Mesenchymal stem cell (in vitro differentiated cells and primary cell): ENCODE measurements at regions not wholly inside any gene's neighbourhood (a gene's known extent, or its start where the extent isn't known, plus 50 kb on each side); places are given as distances from the start of the nearest gene placed in this dataset.
A peak's percentile ranks its signal among the peaks of the same experiment; 100 is the strongest.

ENCODE experiments used
- DNase-seq: peaks from one replicate; pipeline ENCODE4 v3.0.0-alpha.2; 2013
- H2AFZ ChIP-seq: one replicate; pipeline ENCODE4 v1.6.1; 2013; ENCODE audit warnings: low read depth, mild to moderate bottlenecking, control low read depth, inconsistent platforms, low read length, moderate library complexity
- H2AK5ac ChIP-seq: 2 replicates; pipeline ENCODE4 v1.6.1; 2013; ENCODE audit warnings: low read length, moderate library complexity, mild to moderate bottlenecking, inconsistent platforms; ENCODE audit not compliant: severe bottlenecking
- H2BK120ac ChIP-seq: one replicate; pipeline ENCODE4 v1.6.1; 2013; ENCODE audit warnings: low read depth, mild to moderate bottlenecking, inconsistent platforms, low read length, moderate library complexity
- H2BK12ac ChIP-seq, 2 experiments: one replicate each; pipeline ENCODE4 v1.6.1; 2013; ENCODE audit warnings: inconsistent platforms in 2 of 2, low read length in 2 of 2, mild to moderate bottlenecking in 2 of 2, moderate library complexity in 2 of 2, control low read depth in 1 of 2
- H2BK15ac ChIP-seq: one replicate; pipeline ENCODE4 v1.6.1; 2013; ENCODE audit warnings: mild to moderate bottlenecking, low read depth, inconsistent platforms; ENCODE audit not compliant: poor library complexity, severe bottlenecking
- H2BK5ac ChIP-seq: 2 replicates; pipeline ENCODE4 v1.6.1; 2013; ENCODE audit warnings: low read depth, mild to moderate bottlenecking, low read length, control low read depth, inconsistent platforms; ENCODE audit not compliant: poor library complexity, severe bottlenecking
- H3K14ac ChIP-seq, 2 experiments: one replicate each; pipeline ENCODE4 v1.6.1; 2013; ENCODE audit warnings: inconsistent platforms in 2 of 2, low read length in 2 of 2, control low read depth in 1 of 2, mild to moderate bottlenecking in 1 of 2, moderate library complexity in 1 of 2
- H3K18ac ChIP-seq, 2 experiments: one replicate each; pipeline ENCODE4 v1.6.1; 2013; ENCODE audit warnings: inconsistent platforms in 2 of 2, low read length in 2 of 2, control low read depth in 1 of 2, low read depth in 1 of 2, mild to moderate bottlenecking in 1 of 2
- H3K23ac ChIP-seq, 2 experiments: one replicate each; pipeline ENCODE4 v1.6.1; 2013; ENCODE audit warnings: inconsistent platforms in 2 of 2, low read length in 2 of 2, mild to moderate bottlenecking in 2 of 2, moderate library complexity in 2 of 2, control low read depth in 1 of 2
- H3K27ac ChIP-seq: 2 replicates; pipeline ENCODE4 v1.5.1; 2013; ENCODE audit warnings: mild to moderate bottlenecking, moderate library complexity, low read length, control low read depth, inconsistent platforms; ENCODE audit not compliant: poor library complexity, severe bottlenecking
- H3K27me3 ChIP-seq, 2 experiments: 2 replicates each; pipeline versions ENCODE4 v1.6.1 to v1.7.0; 2013; ENCODE audit warnings: low read length in 2 of 2, mild to moderate bottlenecking in 2 of 2, moderate library complexity in 2 of 2, control low read depth in 1 of 2, inconsistent platforms in 1 of 2; ENCODE audit not compliant: control insufficient read depth in 1 of 2, insufficient read depth in 1 of 2
- H3K36me3 ChIP-seq, 2 experiments: 2 replicates each; pipeline versions ENCODE4 v1.6.1 to v1.7.0; 2013; ENCODE audit warnings: low read length in 2 of 2, control low read depth in 1 of 2, inconsistent platforms in 1 of 2, low read depth in 1 of 2, mild to moderate bottlenecking in 1 of 2; ENCODE audit not compliant: insufficient read depth in 2 of 2, control insufficient read depth in 1 of 2
- H3K4ac ChIP-seq, 2 experiments: one replicate each; pipeline ENCODE4 v1.6.1; 2013; ENCODE audit warnings: inconsistent platforms in 2 of 2, low read length in 2 of 2, mild to moderate bottlenecking in 2 of 2, moderate library complexity in 2 of 2, control low read depth in 1 of 2, low read depth in 1 of 2
- H3K4me1 ChIP-seq: 2 replicates; pipeline ENCODE4 v1.6.1; 2013; ENCODE audit warnings: low read depth, low read length, control low read depth; ENCODE audit not compliant: control insufficient read depth, insufficient read depth
- H3K4me2 ChIP-seq: 2 replicates; pipeline ENCODE4 v1.6.1; 2013; ENCODE audit warnings: low read length, mild to moderate bottlenecking, inconsistent platforms; ENCODE audit not compliant: poor library complexity, severe bottlenecking
- H3K4me3 ChIP-seq, 2 experiments: 2 replicates each; pipeline versions ENCODE4 v1.5.1 to v1.7.0; 2013; ENCODE audit warnings: low read length in 2 of 2, mild to moderate bottlenecking in 2 of 2, control low read depth in 1 of 2, low read depth in 1 of 2; ENCODE audit not compliant: insufficient read depth in 1 of 2
- H3K79me1 ChIP-seq: replicated peaks from 2 replicates; pipeline ENCODE4 v1.6.1; 2013; ENCODE audit warnings: mild to moderate bottlenecking, control low read depth, low read length, inconsistent platforms; ENCODE audit not compliant: poor library complexity, severe bottlenecking
- H3K9ac ChIP-seq: 2 replicates; pipeline ENCODE4 v1.7.0; 2013; ENCODE audit warnings: mild to moderate bottlenecking, low read length, moderate library complexity
- H3K9me3 ChIP-seq: 2 replicates; pipeline ENCODE4 v1.7.0; 2013; ENCODE audit warnings: mild to moderate bottlenecking, low read length; ENCODE audit not compliant: control insufficient read depth
- H4K8ac ChIP-seq: one replicate; pipeline ENCODE4 v1.6.1; 2013; ENCODE audit warnings: inconsistent platforms, mild to moderate bottlenecking, low read length, moderate library complexity
- H4K91ac ChIP-seq: one replicate; pipeline ENCODE4 v1.6.1; 2013; ENCODE audit warnings: mild to moderate bottlenecking, low read length, inconsistent platforms
- WGBS: methylation state at CpG from one replicate; pipeline ENCODE4 v1.1.7; 2013; ENCODE audit warnings: mixed read lengths; 5-methylcytosine and 5-hydroxymethylcytosine counted together

DNA sequence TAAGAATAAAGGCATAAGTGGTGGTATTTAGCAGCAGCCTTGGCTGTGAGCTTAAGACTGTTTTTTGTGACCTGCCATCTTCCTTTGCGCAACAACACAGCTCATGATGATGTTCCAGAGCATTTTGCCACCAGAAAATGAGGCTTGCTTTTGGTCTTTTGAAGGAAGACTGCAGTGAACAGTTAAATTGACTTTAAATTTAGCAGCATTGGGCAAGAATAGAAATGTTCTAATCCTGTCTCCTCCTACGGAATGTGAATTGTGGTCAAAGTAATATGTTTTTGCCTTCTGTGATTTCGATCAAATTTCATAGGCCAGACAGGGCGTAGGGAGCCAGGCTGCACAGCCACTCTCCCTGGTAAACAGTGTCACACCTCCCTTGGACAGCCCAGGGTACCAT, 460.7 kb upstream of the RASGRP1 start:
- Histone ChIP-seq H3K23ac (no peak overlapping the region), H3K4ac (no peak overlapping the region), H2AK5ac (no peak overlapping the region), H2BK12ac (peak overlapping the region in 1 of 2 experiments; percentile 7), H3K79me1 (no peaks in the 10 kb centered on the region), H2BK5ac (no peak overlapping the region), H3K14ac (no peak overlapping the region), H3K9me3 (no peaks in the 10 kb centered on the region), H2AFZ (no peak overlapping the region), H3K4me3 (no peak overlapping the region), H4K8ac (no peak overlapping the region), H4K91ac (no peak overlapping the region), H3K4me2 (no peak overlapping the region), H3K4me1 (peaks cover 3% of the 10 kb centered on the region), H3K27ac (no peak overlapping the region), H3K9ac (no peak overlapping the region), H3K36me3 (no peaks in the 10 kb centered on the region), H2BK120ac (no peak overlapping the region), H2BK15ac (no peak overlapping the region), H3K18ac (no peak overlapping the region), H3K27me3 (peaks cover 0 to 3% of the 10 kb centered on the region in 2 experiments)
- WGBS: 91% methylated on average over 4 of the region's 4 CpGs
- DNase-seq: no peak

DNA sequence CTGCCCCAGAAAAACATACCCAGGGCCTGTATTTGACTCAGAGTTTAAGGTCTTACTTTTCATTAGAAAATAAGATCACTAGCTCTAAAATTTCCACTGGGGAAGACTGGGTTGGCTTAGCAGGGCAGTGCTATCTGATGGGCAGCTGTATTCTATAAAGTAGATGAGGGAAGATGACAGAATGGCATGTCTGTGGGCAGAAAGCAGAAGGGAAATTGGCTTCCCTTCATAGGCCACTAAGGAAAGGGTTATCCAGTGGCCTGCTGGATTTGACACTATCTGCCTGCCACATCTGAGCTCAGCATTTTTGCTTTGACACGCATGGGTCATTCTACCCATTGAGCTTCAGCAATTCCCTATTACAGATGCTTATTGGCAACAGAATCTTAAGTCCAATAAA, 461.3 kb upstream of the RASGRP1 start:
- H3K27me3 ChIP-seq: peaks cover 0 to 3% of the 10 kb centered on the region in 2 experiments

DNA sequence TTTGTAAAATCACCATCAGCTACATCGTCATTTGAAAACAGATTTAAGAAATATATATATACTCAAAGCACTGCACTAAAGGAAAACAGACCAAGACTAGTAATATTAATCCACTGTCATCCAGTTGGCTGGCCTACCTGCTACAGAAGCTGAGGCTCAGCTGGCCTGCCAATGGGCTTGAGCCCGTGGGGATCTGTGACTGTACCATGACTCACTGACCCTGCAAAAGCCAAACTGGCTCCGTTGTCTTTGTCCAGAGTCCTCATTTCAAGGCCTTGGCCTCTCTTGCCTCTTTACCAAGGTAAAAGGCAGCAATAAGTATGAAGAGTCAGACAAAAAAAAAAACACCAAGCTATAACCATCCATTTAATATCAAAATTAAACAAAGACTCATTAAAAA, 463.5 kb upstream of the RASGRP1 start:
- WGBS: 33% methylated on average over 3 of the region's 3 CpGs
- Histone ChIP-seq H3K4ac (no peak overlapping the region), H3K23ac (no peak overlapping the region), H4K8ac (no peak overlapping the region), H3K9ac (no peak overlapping the region), H2BK5ac (no peak overlapping the region), H2BK120ac (no peak overlapping the region), H3K79me1 (no peaks in the 10 kb centered on the region), H2AFZ (no peak overlapping the region), H2AK5ac (no peak overlapping the region), H2BK15ac (no peak overlapping the region), H2BK12ac (peak overlapping the region in 1 of 2 experiments; percentile 76), H3K14ac (no peak overlapping the region), H3K27ac (no peak overlapping the region), H3K27me3 (no peaks in the 10 kb centered on the region), H4K91ac (no peak overlapping the region), H3K9me3 (no peaks in the 10 kb centered on the region), H3K18ac (no peak overlapping the region), H3K4me3 (no peak overlapping the region), H3K4me1 (peaks cover 3% of the 10 kb centered on the region), H3K36me3 (no peaks in the 10 kb centered on the region), H3K4me2 (no peak overlapping the region)
- peak; percentile 26 for DNase-seq

More for the DNA sequence above, 461.3 kb upstream of the RASGRP1 start:
- Histone ChIP-seq H2BK120ac (no peak overlapping the region), H3K14ac (no peak overlapping the region), H3K18ac (no peak overlapping the region), H3K23ac (no peak overlapping the region), H3K4me2 (no peak overlapping the region), H3K27ac (no peak overlapping the region), H4K8ac (no peak overlapping the region), H3K9me3 (no peaks in the 10 kb centered on the region), H3K79me1 (no peaks in the 10 kb centered on the region), H3K36me3 (no peaks in the 10 kb centered on the region), H2BK15ac (no peak overlapping the region), H4K91ac (no peak overlapping the region), H2BK5ac (no peak overlapping the region), H2BK12ac (no peak overlapping the region), H2AK5ac (no peak overlapping the region), H3K4me1 (peaks cover 3% of the 10 kb centered on the region), H3K4ac (no peak overlapping the region), H3K4me3 (no peak overlapping the region), H3K9ac (no peak overlapping the region), H2AFZ (no peak overlapping the region)
- no peak for DNase-seq
- no CpG with 5 or more reads among the region's 1 CpG for whole genome bisulfite sequencing

DNA sequence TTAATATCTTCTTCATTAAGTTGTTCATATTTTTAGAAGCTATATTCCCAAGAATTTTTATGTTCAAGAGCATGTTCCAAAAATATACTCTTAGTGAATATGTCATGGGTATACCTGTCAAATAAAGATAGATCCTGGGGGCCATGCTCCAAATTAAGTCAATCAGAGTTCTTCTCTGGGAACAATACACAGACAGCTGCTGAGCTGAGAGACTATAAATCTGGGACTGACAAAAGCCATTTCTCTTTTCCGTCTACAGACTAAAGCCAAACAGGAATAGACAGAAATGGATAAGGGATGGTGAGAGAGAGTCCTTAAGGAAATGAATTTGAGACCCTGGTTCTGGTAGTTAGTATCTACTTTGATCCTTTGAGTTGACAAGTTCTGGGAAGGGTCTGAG, 465.1 kb upstream of the RASGRP1 start:
- Histone ChIP-seq H2AFZ (no peak overlapping the region), H3K9me3 (no peaks in the 10 kb centered on the region), H3K36me3 (no peaks in the 10 kb centered on the region), H3K23ac (no peak overlapping the region), H3K4me3 (no peak overlapping the region), H3K18ac (no peak overlapping the region), H4K8ac (no peak overlapping the region), H2BK15ac (no peak overlapping the region), H4K91ac (no peak overlapping the region), H3K14ac (no peak overlapping the region), H2BK12ac (no peak overlapping the region), H2AK5ac (no peak overlapping the region), H3K79me1 (no peaks in the 10 kb centered on the region), H3K4me2 (no peak overlapping the region), H3K27me3 (no peaks in the 10 kb centered on the region), H3K27ac (no peak overlapping the region), H2BK120ac (no peak overlapping the region), H3K4me1 (peaks cover 3% of the 10 kb centered on the region), H2BK5ac (no peak overlapping the region), H3K4ac (no peak overlapping the region), H3K9ac (no peak overlapping the region)
- no peak for DNase-seq
- 100% methylated on average over 1 of the region's 1 CpG for WGBS
